K562 (cell line): ENCODE measurements at regions not wholly inside any gene's neighbourhood (a gene's known extent, or its start where the extent isn't known, plus 50 kb on each side); places are given as distances from the start of the nearest gene placed in this dataset.

Experiments
- ATAC-seq: fragments of 200-7000 bp; cut with Tn5 transposase; 3 replicates; pipeline ENCODE4 v1.9.1; 2020; ENCODE audit warnings: moderate library complexity
- BruUV-seq: library from RNA; stranded (reverse); fragments of 400-500 nt; replicated peaks from 2 replicates; lab custom pipeline; 2021; lab: Mats Ljungman, UMichigan
- CTCF ChIA-PET: fragments of 300-600 bp; formaldehyde crosslinking; extraction: SDS; loops from one replicate; lab custom pipeline; 2021; ENCODE audit warnings: low intra/inter-chr PET ratio; lab: Yijun Ruan, JAX
- POLR2A ChIA-PET: fragments of 300-600, 350-650 bp; sonication (Branson Sonifier 250); formaldehyde crosslinking; extraction: SDS; loops from one replicate; lab custom pipeline; 2021; ENCODE audit warnings: antibody characterized with exemption, inconsistent platforms; lab: Yijun Ruan, JAX
- DNase-seq, 4 experiments: peaks; one replicate each; pipeline versions ENCODE4 v3.0.0 to v3.0.0-alpha.2; 2011 to 2018; ENCODE audit warnings: low spot score in 3 of 4, mixed read lengths in 3 of 4; ENCODE audit errors: extremely low read depth in 1 of 4
- FAIRE-seq: peaks from 2 replicates; lab custom pipeline; 2011; peaks lifted over from hg19 to GRCh38; lab: Jason Lieb, UNC
- H2AFZ ChIP-seq: 2 replicates; pipeline ENCODE4 v1.6.0; 2011; ENCODE audit warnings: low read depth, low read length, control low read depth, inconsistent platforms
- H3K27ac ChIP-seq: fragments of 200-600 bp; 3 replicates; pipeline ENCODE4 v1.8.0; 2011; ENCODE audit warnings: low read depth, mild to moderate bottlenecking, control low read depth, inconsistent platforms, low read length, moderate library complexity, mixed read lengths; ENCODE audit errors: extremely low read depth
- H3K27me3 ChIP-seq, 2 experiments: fragments of 300-600 bp in 1 of 2; 2 replicates in 1 of 2; 3 replicates in 1 of 2; pipeline versions ENCODE4 v1.6.0 to v1.8.0; 2011; ENCODE audit warnings: inconsistent platforms in 2 of 2, low read length in 2 of 2, mild to moderate bottlenecking in 1 of 2, mixed read lengths in 1 of 2, moderate library complexity in 1 of 2; ENCODE audit not compliant: control insufficient read depth in 2 of 2, insufficient read depth in 2 of 2
- H3K36me3 ChIP-seq: fragments of 300-600 bp; 3 replicates; pipeline ENCODE4 v1.8.0; 2011; ENCODE audit warnings: mild to moderate bottlenecking, low read length, inconsistent platforms; ENCODE audit not compliant: control insufficient read depth, insufficient read depth
- H3K4me1 ChIP-seq, 2 experiments: fragments of 200-600 bp in 1 of 2; replicated peaks in 1 of 2; 2 replicates in 1 of 2; 3 replicates in 1 of 2; pipeline versions ENCODE4 v1.5.1 to v1.8.0; 2011; ENCODE audit warnings: inconsistent platforms in 2 of 2, low read length in 2 of 2, mild to moderate bottlenecking in 1 of 2, mixed read lengths in 1 of 2, moderate library complexity in 1 of 2; ENCODE audit not compliant: control insufficient read depth in 2 of 2, insufficient read depth in 2 of 2
- H3K4me2 ChIP-seq: 2 replicates; pipeline ENCODE4 v1.6.1; 2011; ENCODE audit warnings: low read length, control low read depth, inconsistent platforms, mixed read lengths; ENCODE audit not compliant: insufficient read depth
- H3K4me3 ChIP-seq: fragments of 200-600 bp; sonication (generic), shearing (Covaris generic); 2 replicates; pipeline ENCODE4 v1.5.1; 2016; ENCODE audit warnings: control low read depth, inconsistent platforms
- H3K79me2 ChIP-seq: fragments of 200-600 bp; 3 replicates; pipeline ENCODE4 v1.8.0; 2011; ENCODE audit warnings: low read length, inconsistent platforms; ENCODE audit not compliant: control insufficient read depth, insufficient read depth
- H3K9ac ChIP-seq, 2 experiments: 2 replicates each; pipeline versions ENCODE4 v1.6.0 to v1.6.1; 2011; ENCODE audit warnings: low read depth in 2 of 2, low read length in 2 of 2, control low read depth in 1 of 2, inconsistent platforms in 1 of 2, mild to moderate bottlenecking in 1 of 2, mixed read lengths in 1 of 2; ENCODE audit not compliant: insufficient read depth in 1 of 2
- H3K9me1 ChIP-seq: one replicate; pipeline ENCODE4 v1.6.0; 2011; ENCODE audit warnings: inconsistent platforms, mild to moderate bottlenecking, low read length, moderate library complexity; ENCODE audit not compliant: control insufficient read depth, insufficient read depth
- H3K9me3 ChIP-seq: replicated peaks from 2 replicates; pipeline ENCODE4 v1.5.1; 2011; ENCODE audit warnings: low read depth, low read length, inconsistent platforms; ENCODE audit not compliant: control insufficient read depth, insufficient read depth
- H4K20me1 ChIP-seq: replicated peaks from 2 replicates; pipeline ENCODE4 v1.6.1; 2011; ENCODE audit warnings: low read length, inconsistent platforms, mixed read lengths; ENCODE audit not compliant: control insufficient read depth, insufficient read depth
- CSDE1 ChIP-seq, 2 experiments: fragments of 450-650 bp; IDR thresholded peaks; 2 replicates each; pipeline ENCODE4 v1.6.1; 2016; ENCODE audit warnings: mild to moderate bottlenecking in 1 of 2
- DACH1 ChIP-seq: fragments of 450-650 bp; IDR thresholded peaks from 2 replicates; pipeline ENCODE4 v1.6.1; 2018; ENCODE audit not compliant: partially characterized antibody
- DNMT1 ChIP-seq: fragments of 450-650 bp; IDR thresholded peaks from 2 replicates; pipeline ENCODE4 v1.6.1; 2016; ENCODE audit warnings: antibody characterized with exemption, mild to moderate bottlenecking
- HDAC6 ChIP-seq: IDR thresholded peaks from 2 replicates; pipeline ENCODE4 v1.6.1; 2012; ENCODE audit warnings: low read depth, mild to moderate bottlenecking, control low read depth, inconsistent platforms, low read length, moderate library complexity
- HOXB6 ChIP-seq: fragments of 250-450 bp; sonication (Bioruptor Pico); IDR thresholded peaks from 2 replicates; pipeline ENCODE4 v1.5.1; 2022; ENCODE audit warnings: mild to moderate bottlenecking, borderline replicate concordance
- MBD2 ChIP-seq: sonication (generic); IDR thresholded peaks from 2 replicates; pipeline ENCODE4 v1.6.1; 2016; ENCODE audit warnings: low read depth, borderline replicate concordance
- PTRF ChIP-seq: fragments of 450-650 bp; IDR thresholded peaks from 2 replicates; pipeline ENCODE4 v1.6.1; 2016; ENCODE audit warnings: mild to moderate bottlenecking, missing genetic modification characterization, missing compliant biosample characterization
- TGIF2 ChIP-seq: sonication (generic); formaldehyde crosslinking; IDR thresholded peaks from 2 replicates; pipeline ENCODE4 v1.8.1; 2022; ENCODE audit warnings: mild to moderate bottlenecking, missing genetic modification reagents, moderate library complexity
- WGBS: fragments of 100-300 bp; shearing (Covaris generic); methylation state at CpG from one replicate; pipeline ENCODE4 v1.1.6; 2016; ENCODE audit warnings: low coverage, mixed read lengths; ENCODE audit not compliant: insufficient coverage; ENCODE audit errors: missing lambda C conversion rate; 5-methylcytosine and 5-hydroxymethylcytosine counted together
- in situ Hi-C: fragments of 300-500 bp; cut with MboI; formaldehyde crosslinking; loops from 4 replicates; pipeline ENCODE4 v1.15.0; 2018; ENCODE audit warnings: inconsistent platforms, mixed read lengths
- intact Hi-C: fragments of 100-400 bp; cut with micrococcal nuclease; formaldehyde crosslinking; loops from 2 replicates; pipeline ENCODE4 v1.14.2; 2022
- TF ChIP-seq, protein P1 (sequence below): fragments of 250-450 bp; sonication (Bioruptor Pico); IDR thresholded peaks from 2 replicates; pipeline ENCODE4 v1.4.0; 2020; ENCODE audit warnings: borderline replicate concordance
- TF ChIP-seq, protein P2 (sequence below): sonication (generic); formaldehyde crosslinking; IDR thresholded peaks from 2 replicates; pipeline ENCODE4 v1.8.0; 2022; ENCODE audit warnings: missing genetic modification reagents, mild to moderate bottlenecking, moderate library complexity, borderline replicate concordance
- TF ChIP-seq, protein P3 (sequence below): fragments of 150-350 bp; conservative IDR thresholded peaks from 2 replicates; pipeline ENCODE4 v1.6.1; 2014; ENCODE audit warnings: low read length
- TF ChIP-seq, protein P4 (sequence below): sonication (generic); formaldehyde crosslinking; IDR thresholded peaks from 2 replicates; pipeline ENCODE4 v1.8.1; 2023; ENCODE audit warnings: missing genetic modification reagents, mild to moderate bottlenecking, borderline replicate concordance

DNA sequence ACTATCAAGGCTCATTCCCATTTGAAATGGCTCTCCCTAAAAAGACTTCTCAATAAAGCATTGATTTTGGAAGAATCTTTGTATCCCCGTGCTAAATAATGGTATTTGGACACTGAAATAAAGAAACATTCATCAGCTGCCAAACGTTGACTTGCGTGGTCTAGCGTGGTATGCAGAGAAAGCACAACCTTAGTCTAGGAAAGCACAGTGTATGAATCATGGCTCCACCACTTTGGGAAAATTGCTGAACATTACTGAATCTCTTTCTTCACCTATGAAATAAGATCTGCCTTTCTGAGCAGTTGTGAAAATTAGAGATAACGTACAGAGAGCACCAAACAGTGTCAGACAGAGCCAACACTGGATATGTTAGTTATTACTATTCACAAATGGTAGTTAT is 353.9 kb downstream of the SS18 start (continued):
- TF ChIP-seq, protein P1, sequence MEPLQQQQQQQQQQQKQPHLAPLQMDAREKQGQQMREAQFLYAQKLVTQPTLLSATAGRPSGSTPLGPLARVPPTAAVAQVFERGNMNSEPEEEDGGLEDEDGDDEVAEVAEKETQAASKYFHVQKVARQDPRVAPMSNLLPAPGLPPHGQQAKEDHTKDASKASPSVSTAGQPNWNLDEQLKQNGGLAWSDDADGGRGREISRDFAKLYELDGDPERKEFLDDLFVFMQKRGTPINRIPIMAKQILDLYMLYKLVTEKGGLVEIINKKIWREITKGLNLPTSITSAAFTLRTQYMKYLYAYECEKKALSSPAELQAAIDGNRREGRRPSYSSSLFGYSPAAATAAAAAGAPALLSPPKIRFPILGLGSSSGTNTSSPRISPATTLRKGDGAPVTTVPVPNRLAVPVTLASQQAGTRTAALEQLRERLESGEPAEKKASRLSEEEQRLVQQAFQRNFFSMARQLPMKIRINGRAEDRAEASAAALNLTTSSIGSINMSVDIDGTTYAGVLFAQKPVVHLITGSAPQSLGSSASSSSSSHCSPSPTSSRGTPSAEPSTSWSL (CRISPR knock-in tag), result no peak
- TF ChIP-seq DACH1, result no peak

DNA sequence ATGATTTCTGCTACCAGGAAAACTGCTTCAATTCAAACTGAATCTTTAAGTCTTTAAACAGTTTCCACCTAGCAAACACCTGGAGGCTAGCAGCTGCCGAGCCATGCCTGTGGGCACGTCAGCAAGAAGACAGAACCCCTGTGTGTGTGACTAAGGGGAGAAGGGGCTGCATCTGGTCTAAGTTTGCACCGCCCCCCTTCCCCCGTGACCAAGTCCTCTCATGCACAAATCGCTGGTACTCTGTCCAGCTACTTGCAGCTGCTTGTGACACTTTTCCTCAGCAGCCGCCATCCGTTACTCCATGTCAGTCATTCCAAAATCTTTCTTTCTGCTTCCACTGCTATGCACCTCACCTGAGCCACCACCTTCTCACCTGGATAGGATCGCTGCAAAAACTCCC is 355.0 kb downstream of the SS18 start:
- no peaks in the 10 kb centered on the region for H4K20me1 ChIP-seq
- H3K79me2 ChIP-seq, result no peaks in the 10 kb centered on the region
- no peak overlapping the region for H3K4me3 ChIP-seq
- POLR2A ChIA-PET, result no interaction called here
- H3K27ac ChIP-seq, result no peak overlapping the region
- FAIRE-seq (no peak), ATAC-seq (no peak), DNase-seq (no peak)
- in situ Hi-C loops, result no loop called here
- H3K9me1 ChIP-seq, result no peaks in the 10 kb centered on the region
- WGBS, result under 1% methylated on average over 8 of the region's 8 CpGs
- H2AFZ ChIP-seq, result no peak overlapping the region
- no peak overlapping the region for H3K4me2 ChIP-seq
- H3K27me3 ChIP-seq, result no peaks in the 10 kb centered on the region
- no peak overlapping the region for H3K9ac ChIP-seq
- H3K4me1 ChIP-seq, result no peaks in the 10 kb centered on the region
- H3K36me3 ChIP-seq, result no peaks in the 10 kb centered on the region
- no peaks in the 10 kb centered on the region for H3K9me3 ChIP-seq
- intact Hi-C loops, result no loop called here
- BruUV-seq, result no TSS peak
- CTCF ChIA-PET, result no interaction called here
- TF ChIP-seq TGIF2 (CRISPR knock-in tag) (no peak), MBD2 (no peak), HOXB6 (no peak), CSDE1 (IDR thresholded peaks at IDR 0.05) (no peak), DNMT1 (no peak), HDAC6 (no peak), PTRF (tag) (no peak)
- TF ChIP-seq, protein P2, sequence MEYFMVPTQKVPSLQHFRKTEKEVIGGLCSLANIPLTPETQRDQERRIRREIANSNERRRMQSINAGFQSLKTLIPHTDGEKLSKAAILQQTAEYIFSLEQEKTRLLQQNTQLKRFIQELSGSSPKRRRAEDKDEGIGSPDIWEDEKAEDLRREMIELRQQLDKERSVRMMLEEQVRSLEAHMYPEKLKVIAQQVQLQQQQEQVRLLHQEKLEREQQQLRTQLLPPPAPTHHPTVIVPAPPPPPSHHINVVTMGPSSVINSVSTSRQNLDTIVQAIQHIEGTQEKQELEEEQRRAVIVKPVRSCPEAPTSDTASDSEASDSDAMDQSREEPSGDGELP (CRISPR knock-in tag), result no peak
- TF ChIP-seq, protein P3, sequence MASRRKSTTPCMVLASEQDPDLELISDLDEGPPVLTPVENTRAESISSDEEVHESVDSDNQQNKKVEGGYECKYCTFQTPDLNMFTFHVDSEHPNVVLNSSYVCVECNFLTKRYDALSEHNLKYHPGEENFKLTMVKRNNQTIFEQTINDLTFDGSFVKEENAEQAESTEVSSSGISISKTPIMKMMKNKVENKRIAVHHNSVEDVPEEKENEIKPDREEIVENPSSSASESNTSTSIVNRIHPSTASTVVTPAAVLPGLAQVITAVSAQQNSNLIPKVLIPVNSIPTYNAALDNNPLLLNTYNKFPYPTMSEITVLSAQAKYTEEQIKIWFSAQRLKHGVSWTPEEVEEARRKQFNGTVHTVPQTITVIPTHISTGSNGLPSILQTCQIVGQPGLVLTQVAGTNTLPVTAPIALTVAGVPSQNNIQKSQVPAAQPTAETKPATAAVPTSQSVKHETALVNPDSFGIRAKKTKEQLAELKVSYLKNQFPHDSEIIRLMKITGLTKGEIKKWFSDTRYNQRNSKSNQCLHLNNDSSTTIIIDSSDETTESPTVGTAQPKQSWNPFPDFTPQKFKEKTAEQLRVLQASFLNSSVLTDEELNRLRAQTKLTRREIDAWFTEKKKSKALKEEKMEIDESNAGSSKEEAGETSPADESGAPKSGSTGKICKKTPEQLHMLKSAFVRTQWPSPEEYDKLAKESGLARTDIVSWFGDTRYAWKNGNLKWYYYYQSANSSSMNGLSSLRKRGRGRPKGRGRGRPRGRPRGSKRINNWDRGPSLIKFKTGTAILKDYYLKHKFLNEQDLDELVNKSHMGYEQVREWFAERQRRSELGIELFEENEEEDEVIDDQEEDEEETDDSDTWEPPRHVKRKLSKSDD, result no peak
- TF ChIP-seq, protein P4, sequence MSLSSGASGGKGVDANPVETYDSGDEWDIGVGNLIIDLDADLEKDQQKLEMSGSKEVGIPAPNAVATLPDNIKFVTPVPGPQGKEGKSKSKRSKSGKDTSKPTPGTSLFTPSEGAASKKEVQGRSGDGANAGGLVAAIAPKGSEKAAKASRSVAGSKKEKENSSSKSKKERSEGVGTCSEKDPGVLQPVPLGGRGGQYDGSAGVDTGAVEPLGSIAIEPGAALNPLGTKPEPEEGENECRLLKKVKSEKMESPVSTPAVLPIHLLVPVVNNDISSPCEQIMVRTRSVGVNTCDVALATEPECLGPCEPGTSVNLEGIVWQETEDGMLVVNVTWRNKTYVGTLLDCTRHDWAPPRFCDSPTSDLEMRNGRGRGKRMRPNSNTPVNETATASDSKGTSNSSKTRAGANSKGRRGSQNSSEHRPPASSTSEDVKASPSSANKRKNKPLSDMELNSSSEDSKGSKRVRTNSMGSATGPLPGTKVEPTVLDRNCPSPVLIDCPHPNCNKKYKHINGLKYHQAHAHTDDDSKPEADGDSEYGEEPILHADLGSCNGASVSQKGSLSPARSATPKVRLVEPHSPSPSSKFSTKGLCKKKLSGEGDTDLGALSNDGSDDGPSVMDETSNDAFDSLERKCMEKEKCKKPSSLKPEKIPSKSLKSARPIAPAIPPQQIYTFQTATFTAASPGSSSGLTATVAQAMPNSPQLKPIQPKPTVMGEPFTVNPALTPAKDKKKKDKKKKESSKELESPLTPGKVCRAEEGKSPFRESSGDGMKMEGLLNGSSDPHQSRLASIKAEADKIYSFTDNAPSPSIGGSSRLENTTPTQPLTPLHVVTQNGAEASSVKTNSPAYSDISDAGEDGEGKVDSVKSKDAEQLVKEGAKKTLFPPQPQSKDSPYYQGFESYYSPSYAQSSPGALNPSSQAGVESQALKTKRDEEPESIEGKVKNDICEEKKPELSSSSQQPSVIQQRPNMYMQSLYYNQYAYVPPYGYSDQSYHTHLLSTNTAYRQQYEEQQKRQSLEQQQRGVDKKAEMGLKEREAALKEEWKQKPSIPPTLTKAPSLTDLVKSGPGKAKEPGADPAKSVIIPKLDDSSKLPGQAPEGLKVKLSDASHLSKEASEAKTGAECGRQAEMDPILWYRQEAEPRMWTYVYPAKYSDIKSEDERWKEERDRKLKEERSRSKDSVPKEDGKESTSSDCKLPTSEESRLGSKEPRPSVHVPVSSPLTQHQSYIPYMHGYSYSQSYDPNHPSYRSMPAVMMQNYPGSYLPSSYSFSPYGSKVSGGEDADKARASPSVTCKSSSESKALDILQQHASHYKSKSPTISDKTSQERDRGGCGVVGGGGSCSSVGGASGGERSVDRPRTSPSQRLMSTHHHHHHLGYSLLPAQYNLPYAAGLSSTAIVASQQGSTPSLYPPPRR, result no peak
